CD4-positive, alpha-beta memory T cell (primary cell): ENCODE measurements at regions not wholly inside any gene's neighbourhood (a gene's known extent, or its start where the extent isn't known, plus 50 kb on each side); places are given as distances from the start of the nearest gene placed in this dataset.

Experiments
- CTCF ChIA-PET: fragments of 350-600 bp; sonication (Branson Sonifier 250); formaldehyde crosslinking; loops from one replicate; lab custom pipeline; 2021; ENCODE audit warnings: inconsistent platforms; ENCODE audit not compliant: partially characterized antibody; lab: Charles Lee
- POLR2A ChIA-PET: fragments of 350-600 bp; sonication (Branson Sonifier 250); formaldehyde crosslinking; loops from one replicate; lab custom pipeline; 2021; ENCODE audit not compliant: partially characterized antibody; lab: Charles Lee
- DNase-seq, 5 donors: peaks; one replicate each; pipeline versions ENCODE4 v3.0.0 to v3.0.0-alpha.2; 2020 to 2022; ENCODE audit warnings: mixed read lengths in 1 of 5
- H3K27ac ChIP-seq: one replicate; pipeline ENCODE4 v1.7.0; 2013; ENCODE audit warnings: low read depth, low read length
- H3K27me3 ChIP-seq: 2 replicates; pipeline ENCODE4 v1.7.0; 2013; ENCODE audit warnings: mild to moderate bottlenecking, low read length, moderate library complexity; ENCODE audit not compliant: insufficient read depth
- H3K36me3 ChIP-seq: 2 replicates; pipeline ENCODE4 v1.7.0; 2013; ENCODE audit warnings: mild to moderate bottlenecking, low read length, moderate library complexity; ENCODE audit not compliant: insufficient read depth
- H3K4me1 ChIP-seq: 2 replicates; pipeline ENCODE4 v1.7.0; 2013; ENCODE audit warnings: mild to moderate bottlenecking, low read length, moderate library complexity; ENCODE audit not compliant: insufficient read depth
- H3K4me3 ChIP-seq, 2 donors: one replicate each; pipeline ENCODE4 v1.7.0; 2013; ENCODE audit warnings: low read length in 2 of 2, mild to moderate bottlenecking in 1 of 2
- H3K9me3 ChIP-seq, 2 donors: one replicate each; pipeline ENCODE4 v1.7.0; 2013; ENCODE audit warnings: low read length in 2 of 2, control low read depth in 1 of 2; ENCODE audit not compliant: control insufficient read depth in 1 of 2
- H3K27ac Mint-ChIP-seq, 7 donors: one replicate each; pipeline ENCODE4 v1.8.0; 2020 to 2021; ENCODE audit warnings: mixed read lengths in 7 of 7, mild to moderate bottlenecking in 6 of 7, inconsistent platforms in 3 of 7, moderate library complexity in 3 of 7
- H3K27me3 Mint-ChIP-seq, 2 donors: one replicate each; pipeline ENCODE4 v1.8.0; 2020 to 2021; ENCODE audit warnings: mixed read lengths in 2 of 2
- H3K36me3 Mint-ChIP-seq, 2 donors: one replicate each; pipeline ENCODE4 v1.8.0; 2020 to 2021; ENCODE audit warnings: mixed read lengths in 2 of 2, inconsistent platforms in 1 of 2, mild to moderate bottlenecking in 1 of 2
- H3K4me1 Mint-ChIP-seq, 4 donors: one replicate each; pipeline ENCODE4 v1.8.0; 2020 to 2021; ENCODE audit warnings: mixed read lengths in 4 of 4, mild to moderate bottlenecking in 1 of 4
- H3K4me3 Mint-ChIP-seq, 8 donors: one replicate each; pipeline ENCODE4 v1.8.0; 2020 to 2021; ENCODE audit warnings: mixed read lengths in 8 of 8, mild to moderate bottlenecking in 7 of 8, moderate library complexity in 6 of 8, inconsistent platforms in 3 of 8
- H3K9me3 Mint-ChIP-seq, 8 donors: one replicate each; pipeline ENCODE4 v1.8.0; 2020 to 2021; ENCODE audit warnings: mixed read lengths in 8 of 8, mild to moderate bottlenecking in 5 of 8, inconsistent platforms in 3 of 8, moderate library complexity in 1 of 8
- intact Hi-C: fragments of 100-400 bp; cut with micrococcal nuclease; formaldehyde crosslinking; loops from one replicate; pipeline ENCODE4 v1.15.1; 2023

- no peaks in the 10 kb centered on the region for H3K36me3 Mint-ChIP-seq
- ChIA-PET POLR2A (no interaction called here), CTCF (no interaction called here)
- H3K9me3 Mint-ChIP-seq: no peaks in the 10 kb centered on the region
- intact Hi-C loops: no loop called here
- H3K27ac ChIP-seq: no peak overlapping the region
- H3K27me3 ChIP-seq: no peaks in the 10 kb centered on the region
- no peak for DNase-seq
- H3K9me3 ChIP-seq: no peaks in the 10 kb centered on the region
- H3K27ac Mint-ChIP-seq: no peak overlapping the region
- peaks cover 0 to 3% of the 10 kb centered on the region in 2 donors for H3K27me3 Mint-ChIP-seq
- H3K4me1 ChIP-seq: no peaks in the 10 kb centered on the region
- H3K4me3 ChIP-seq: no peak overlapping the region
- peaks cover 3 to 6% (median 5%) of the 10 kb centered on the region in 4 donors for H3K4me1 Mint-ChIP-seq
- no peak overlapping the region for H3K4me3 Mint-ChIP-seq
- no peaks in the 10 kb centered on the region for H3K36me3 ChIP-seq
These were observed 71.4 kb upstream of the MOCS2 start for GRCh38 chr5:53180991-53181390.

DNA sequence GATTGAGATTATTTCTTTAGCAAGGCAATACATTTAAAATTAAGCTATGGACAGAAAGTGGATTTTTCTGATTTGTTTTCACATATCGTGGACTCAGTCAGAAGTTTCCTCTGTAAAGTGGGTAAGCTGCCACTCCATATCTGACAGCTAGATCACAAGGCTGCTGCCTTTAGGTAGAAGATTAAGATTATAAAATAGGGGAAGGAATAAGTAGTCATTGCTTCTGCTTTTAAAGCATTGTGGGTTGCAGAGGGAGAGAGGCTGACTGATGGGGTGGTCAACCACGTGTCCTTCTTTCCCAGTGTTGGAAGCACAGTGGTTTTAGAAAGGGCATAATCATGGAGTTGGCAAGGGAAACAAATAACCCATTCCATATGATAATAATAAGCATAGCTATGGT is 74.3 kb upstream of the MOCS2 start:
- no peak overlapping the region for H3K27ac Mint-ChIP-seq
- no peak overlapping the region for H3K4me3 Mint-ChIP-seq
- H3K27ac ChIP-seq: no peak overlapping the region
- no peaks in the 10 kb centered on the region for H3K27me3 ChIP-seq
- intact Hi-C loops: no loop called here
- no peaks in the 10 kb centered on the region for H3K36me3 ChIP-seq
- no peaks in the 10 kb centered on the region for H3K4me1 ChIP-seq
- ChIA-PET CTCF (no interaction called here), POLR2A (no interaction called here)
- no peaks in the 10 kb centered on the region for H3K27me3 Mint-ChIP-seq
- H3K9me3 Mint-ChIP-seq: peaks cover 0 to 8% (median 0%) of the 10 kb centered on the region in 8 donors
- no peak overlapping the region for H3K4me3 ChIP-seq
- peaks cover 3 to 6% (median 5%) of the 10 kb centered on the region in 4 donors for H3K4me1 Mint-ChIP-seq
- no peaks in the 10 kb centered on the region for H3K36me3 Mint-ChIP-seq
- H3K9me3 ChIP-seq: no peaks in the 10 kb centered on the region
- no peak for DNase-seq

DNA sequence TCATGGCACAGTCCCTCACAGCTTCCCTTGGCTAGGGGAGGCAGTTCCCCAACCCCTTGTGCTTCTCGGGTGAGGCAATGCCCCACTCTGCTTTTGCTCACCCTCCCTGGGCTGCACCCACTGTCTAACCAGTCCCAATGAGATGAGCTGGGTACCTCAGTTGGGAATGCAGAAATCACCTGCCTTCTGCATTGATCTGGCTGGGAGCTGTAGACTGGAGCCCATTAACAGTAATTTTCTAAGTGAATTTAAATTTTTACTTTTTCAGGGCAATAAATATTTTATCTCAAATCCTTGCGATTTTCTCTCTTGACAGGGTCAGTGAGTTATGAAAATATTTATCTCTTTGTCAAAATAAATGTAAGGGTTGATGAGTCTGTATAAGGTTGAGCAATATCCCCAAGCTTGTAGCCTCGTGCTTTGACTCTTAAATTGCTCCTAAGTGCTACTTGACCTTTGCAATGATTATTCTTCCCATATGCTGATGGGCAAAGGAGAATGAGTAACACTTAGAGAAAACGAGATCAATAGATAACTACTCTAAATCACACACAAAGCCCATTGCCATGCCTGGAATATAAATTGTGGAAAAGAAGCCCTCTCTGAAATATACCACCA is 82.1 kb upstream of the MOCS2 start:
- intact Hi-C loops: no loop called here
- H3K9me3 Mint-ChIP-seq: peaks cover 2 to 13% (median 6%) of the 10 kb centered on the region in 8 donors
- POLR2A ChIA-PET: no interaction called here
- H3K36me3 Mint-ChIP-seq: no peaks in the 10 kb centered on the region
- H3K27ac Mint-ChIP-seq: no peak overlapping the region
- peaks cover 12 to 17% of the 10 kb centered on the region in 2 donors for H3K27me3 Mint-ChIP-seq
- Histone ChIP-seq H3K36me3 (no peaks in the 10 kb centered on the region), H3K4me3 (no peak overlapping the region), H3K27ac (no peak overlapping the region), H3K27me3 (no peaks in the 10 kb centered on the region), H3K4me1 (no peaks in the 10 kb centered on the region), H3K9me3 (no peaks in the 10 kb centered on the region)
- H3K4me1 Mint-ChIP-seq: peaks cover 0 to 3% (median 0%) of the 10 kb centered on the region in 4 donors
- CTCF ChIA-PET: no interaction called here
- DNase-seq: no peak
- no peak overlapping the region for H3K4me3 Mint-ChIP-seq

- ChIA-PET CTCF (no interaction called here), POLR2A (no interaction called here)
- Mint-ChIP-seq H3K27me3 (peaks cover 13 to 17% of the 10 kb centered on the region in 2 donors), H3K4me1 (peaks cover 0 to 3% (median 0%) of the 10 kb centered on the region in 4 donors), H3K9me3 (peaks cover 0 to 12% (median 5%) of the 10 kb centered on the region in 8 donors), H3K27ac (no peak overlapping the region), H3K4me3 (no peak overlapping the region), H3K36me3 (no peaks in the 10 kb centered on the region)
- H3K36me3 ChIP-seq: no peaks in the 10 kb centered on the region
- H3K27me3 ChIP-seq: no peaks in the 10 kb centered on the region
- DNase-seq: no peak
- H3K4me1 ChIP-seq: no peaks in the 10 kb centered on the region
- intact Hi-C loops: no loop called here
- no peak overlapping the region for H3K4me3 ChIP-seq
- H3K27ac ChIP-seq: no peak overlapping the region
- no peaks in the 10 kb centered on the region for H3K9me3 ChIP-seq
These were observed 84.5 kb upstream of the MOCS2 start for GRCh38 chr5:53194086-53194485.

DNA sequence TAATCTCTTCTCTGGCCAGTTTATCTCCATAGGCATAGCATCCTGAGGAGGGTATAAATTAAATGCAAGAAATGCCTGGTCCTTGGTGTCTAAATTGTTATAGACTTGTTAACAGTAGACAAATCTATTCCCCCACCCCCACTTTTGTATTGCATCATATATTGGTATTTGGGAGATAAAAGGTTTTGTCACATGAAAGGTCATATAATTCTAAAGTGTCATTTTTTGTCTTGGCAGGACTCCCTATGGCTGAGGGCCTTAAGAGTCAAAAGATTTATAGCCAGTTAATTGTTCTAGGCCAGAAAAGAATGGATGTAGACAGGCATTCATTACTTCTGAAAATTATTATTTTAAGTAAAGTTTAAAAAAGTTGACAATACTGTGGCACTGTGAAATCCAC is 90.3 kb upstream of the MOCS2 start:
- Histone ChIP-seq H3K9me3 (no peaks in the 10 kb centered on the region), H3K4me3 (no peak overlapping the region), H3K27ac (no peak overlapping the region), H3K36me3 (no peaks in the 10 kb centered on the region), H3K4me1 (no peaks in the 10 kb centered on the region), H3K27me3 (no peaks in the 10 kb centered on the region)
- ChIA-PET POLR2A (no interaction called here), CTCF (no interaction called here)
- H3K4me1 Mint-ChIP-seq: peaks cover 0 to under 1% (median 0%) of the 10 kb centered on the region in 4 donors
- H3K27me3 Mint-ChIP-seq: peaks cover 2 to 7% of the 10 kb centered on the region in 2 donors
- H3K9me3 Mint-ChIP-seq: peaks cover 0 to 2% (median 0%) of the 10 kb centered on the region in 8 donors
- no peaks in the 10 kb centered on the region for H3K36me3 Mint-ChIP-seq
- no peak overlapping the region for H3K27ac Mint-ChIP-seq
- intact Hi-C loops: no loop called here
- no peak for DNase-seq
- H3K4me3 Mint-ChIP-seq: no peak overlapping the region

DNA sequence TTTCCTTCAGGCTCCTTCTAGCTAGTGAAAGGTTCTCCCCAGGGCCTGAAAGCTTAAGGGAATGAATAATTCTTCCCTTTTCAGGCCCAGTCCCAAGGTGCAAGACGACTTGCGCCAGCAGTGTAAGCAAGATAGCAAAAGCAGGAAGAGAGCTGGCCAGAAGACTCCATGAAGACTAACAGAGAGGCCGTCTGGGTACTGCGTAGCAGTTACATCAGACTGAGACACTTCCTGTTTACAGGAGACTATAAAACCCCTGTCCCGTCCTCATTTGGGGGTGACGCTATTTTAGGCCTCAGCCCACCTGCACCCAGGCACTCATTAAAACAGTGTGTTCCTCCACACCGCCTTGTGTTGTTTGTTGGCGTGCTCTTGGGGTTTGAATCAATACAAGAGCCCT is 90.7 kb upstream of the MOCS2 start:
- no peaks in the 10 kb centered on the region for H3K27me3 ChIP-seq
- no peak overlapping the region for H3K27ac ChIP-seq
- intact Hi-C loops: no loop called here
- no peaks in the 10 kb centered on the region for H3K9me3 ChIP-seq
- Mint-ChIP-seq H3K27me3 (peaks cover 0 to 6% of the 10 kb centered on the region in 2 donors), H3K27ac (no peak overlapping the region), H3K36me3 (no peaks in the 10 kb centered on the region), H3K9me3 (peaks cover 0 to 2% (median 0%) of the 10 kb centered on the region in 8 donors), H3K4me3 (no peak overlapping the region), H3K4me1 (no peaks in the 10 kb centered on the region)
- ChIA-PET POLR2A (no interaction called here), CTCF (no interaction called here)
- DNase-seq: no peak
- no peak overlapping the region for H3K4me3 ChIP-seq
- H3K4me1 ChIP-seq: no peaks in the 10 kb centered on the region
- no peaks in the 10 kb centered on the region for H3K36me3 ChIP-seq

DNA sequence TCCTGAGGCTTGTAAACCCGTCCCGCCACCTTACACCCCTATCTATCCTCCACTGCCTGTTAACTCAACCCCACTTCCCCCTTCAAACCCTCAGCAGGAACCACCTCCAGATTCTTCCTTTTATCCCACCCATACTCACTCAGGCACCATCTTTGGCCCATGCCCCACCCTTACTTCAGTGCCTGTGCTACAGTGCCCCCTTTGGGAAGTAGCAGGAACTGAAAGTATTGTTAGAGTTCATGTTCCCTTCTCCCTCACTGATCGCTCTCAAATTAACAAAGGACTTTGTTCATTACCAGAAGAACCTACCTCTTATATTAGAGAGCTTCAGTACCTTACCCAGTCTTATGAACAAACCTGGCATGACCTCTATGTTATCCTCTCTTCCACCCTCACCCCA is 92.2 kb upstream of the MOCS2 start:
- no peak overlapping the region for H3K4me3 Mint-ChIP-seq
- ChIA-PET CTCF (no interaction called here), POLR2A (no interaction called here)
- no peak overlapping the region for H3K27ac ChIP-seq
- no peaks in the 10 kb centered on the region for H3K36me3 Mint-ChIP-seq
- H3K9me3 Mint-ChIP-seq: peaks cover 0 to 2% (median 0%) of the 10 kb centered on the region in 8 donors
- DNase-seq: no peak
- H3K27ac Mint-ChIP-seq: peak overlapping the region in 1 of 7 donors; percentile 9
- H3K4me3 ChIP-seq: no peak overlapping the region
- H3K27me3 ChIP-seq: no peaks in the 10 kb centered on the region
- H3K4me1 Mint-ChIP-seq: no peaks in the 10 kb centered on the region
- no peaks in the 10 kb centered on the region for H3K4me1 ChIP-seq
- no peaks in the 10 kb centered on the region for H3K9me3 ChIP-seq
- peaks cover 0 to 4% of the 10 kb centered on the region in 2 donors for H3K27me3 Mint-ChIP-seq
- H3K36me3 ChIP-seq: no peaks in the 10 kb centered on the region
- intact Hi-C loops: no loop called here
